DOHH2 (cell line): ENCODE measurements at regions not wholly inside any gene's neighbourhood (a gene's known extent, or its start where the extent isn't known, plus 50 kb on each side); places are given as distances from the start of the nearest gene placed in this dataset.

Experiments used
- CTCF ChIP-seq: fragments of 200-600 bp; sonication (generic); IDR thresholded peaks from one replicate; pipeline ENCODE4 v1.5.1; 2014; ENCODE audit warnings: antibody characterized with exemption, mild to moderate bottlenecking, low read depth, low read length; ENCODE audit not compliant: poor library complexity, severe bottlenecking
- EZH2phosphoT487 ChIP-seq: fragments of 200-600 bp; sonication (generic); IDR thresholded peaks from 2 replicates; pipeline ENCODE4 v1.6.1; 2017; ENCODE audit warnings: borderline replicate concordance, mild to moderate bottlenecking, antibody characterized with exemption, low read length, moderate library complexity, mixed read lengths

GRCh38 chr10:83078645-83079044 lies 1060.7 kb upstream of the GHITM start:
- TF ChIP-seq CTCF (no peak), EZH2phosphoT487 (no peak)
